ENCODE measurements at regions not wholly inside any gene's neighbourhood (a gene's known extent, or its start where the extent isn't known, plus 50 kb on each side); places are given as distances from the start of the nearest gene placed in this dataset.
"Not testable (repeated sequence)": the region's sequence is repeated elsewhere in the genome, so short reads cannot be mapped to it uniquely, and the experiment has no call there.

DNA sequence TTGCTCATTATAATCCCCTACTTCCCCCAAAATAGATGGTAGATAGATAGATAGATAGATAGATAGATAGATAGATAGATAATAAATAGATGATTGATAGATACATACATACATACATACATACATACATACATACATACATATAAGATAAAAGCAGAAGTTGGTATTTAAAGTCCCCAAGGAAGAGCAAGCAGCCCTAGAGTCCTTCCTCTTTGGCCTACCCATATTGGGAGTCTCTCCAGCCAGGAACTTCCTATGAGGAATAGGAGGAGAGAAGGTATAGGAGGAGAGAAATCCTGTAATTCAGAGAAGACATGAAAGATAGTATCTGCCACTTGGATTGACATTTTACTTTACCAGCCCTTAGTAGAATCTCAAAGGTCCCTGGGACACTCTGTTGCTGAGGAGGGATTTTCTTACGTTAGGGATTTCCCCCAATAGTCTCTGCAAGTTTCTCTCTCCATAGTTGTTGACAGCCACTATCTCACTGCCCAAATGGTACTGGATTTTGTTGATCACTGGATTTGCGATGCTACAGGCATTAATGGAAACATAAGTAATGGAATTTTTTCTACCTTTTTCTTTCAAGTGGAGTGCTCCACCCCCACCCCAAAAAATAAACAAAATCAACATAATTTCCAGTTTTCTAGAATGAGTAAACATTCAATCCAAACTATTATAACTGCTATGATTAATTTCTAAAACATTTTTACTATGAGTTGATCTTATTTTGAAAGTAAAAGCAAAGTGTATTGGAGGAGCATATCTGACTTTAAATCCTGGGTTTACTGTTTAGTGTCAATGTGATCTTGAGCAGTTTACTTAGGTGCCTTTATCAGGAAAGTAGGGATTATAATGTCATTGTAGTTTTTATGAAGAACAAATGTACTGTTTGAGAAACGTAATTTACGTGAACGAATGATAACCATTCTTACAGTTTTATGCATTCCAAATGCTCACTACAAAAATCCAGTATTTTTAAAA, 93.2 kb upstream of the TNFSF4 start:
- no peak for DNase-seq (ENCODE audit: low spot score)

DNA sequence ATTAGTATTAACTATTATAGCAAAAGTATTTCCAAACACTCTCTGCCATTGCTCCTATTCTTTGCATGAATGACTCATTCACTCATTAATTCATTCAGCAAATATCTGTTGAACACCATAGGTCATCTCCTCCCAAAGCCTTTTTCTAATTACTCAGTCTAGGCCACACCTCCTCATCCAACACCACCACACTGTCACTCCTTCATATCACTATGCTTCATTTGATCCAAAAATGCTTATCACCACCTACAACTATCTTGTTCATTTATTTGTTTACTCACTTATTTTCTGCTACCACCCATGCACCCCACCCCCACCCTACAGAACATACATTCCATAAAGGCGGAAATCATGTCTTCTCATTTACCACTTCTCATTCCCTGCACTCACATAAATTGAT, 94.4 kb upstream of the TNFSF4 start:
- DNase-seq (ENCODE audit: low spot score) = no peak

DNA sequence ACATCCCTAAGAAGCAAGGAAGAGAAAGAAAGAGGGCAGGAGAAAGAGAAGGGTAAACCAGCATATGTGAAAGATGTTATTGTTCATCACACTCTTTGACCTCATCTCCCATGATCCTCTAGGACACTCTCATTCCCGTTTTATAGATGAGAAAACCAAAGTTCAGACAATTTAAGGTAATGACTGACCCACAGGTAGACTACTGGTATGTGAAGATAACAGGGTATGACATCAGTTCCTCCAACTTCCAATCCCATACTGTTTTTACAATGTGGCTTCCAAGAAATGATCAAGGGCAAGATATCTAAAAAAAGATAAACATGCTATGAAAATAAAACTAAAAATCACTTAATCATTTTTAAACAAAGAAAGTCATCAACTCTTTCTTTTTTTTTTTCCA, 95.2 kb upstream of the TNFSF4 start:
- DNase-seq (ENCODE audit: low spot score) = no peak

DNA sequence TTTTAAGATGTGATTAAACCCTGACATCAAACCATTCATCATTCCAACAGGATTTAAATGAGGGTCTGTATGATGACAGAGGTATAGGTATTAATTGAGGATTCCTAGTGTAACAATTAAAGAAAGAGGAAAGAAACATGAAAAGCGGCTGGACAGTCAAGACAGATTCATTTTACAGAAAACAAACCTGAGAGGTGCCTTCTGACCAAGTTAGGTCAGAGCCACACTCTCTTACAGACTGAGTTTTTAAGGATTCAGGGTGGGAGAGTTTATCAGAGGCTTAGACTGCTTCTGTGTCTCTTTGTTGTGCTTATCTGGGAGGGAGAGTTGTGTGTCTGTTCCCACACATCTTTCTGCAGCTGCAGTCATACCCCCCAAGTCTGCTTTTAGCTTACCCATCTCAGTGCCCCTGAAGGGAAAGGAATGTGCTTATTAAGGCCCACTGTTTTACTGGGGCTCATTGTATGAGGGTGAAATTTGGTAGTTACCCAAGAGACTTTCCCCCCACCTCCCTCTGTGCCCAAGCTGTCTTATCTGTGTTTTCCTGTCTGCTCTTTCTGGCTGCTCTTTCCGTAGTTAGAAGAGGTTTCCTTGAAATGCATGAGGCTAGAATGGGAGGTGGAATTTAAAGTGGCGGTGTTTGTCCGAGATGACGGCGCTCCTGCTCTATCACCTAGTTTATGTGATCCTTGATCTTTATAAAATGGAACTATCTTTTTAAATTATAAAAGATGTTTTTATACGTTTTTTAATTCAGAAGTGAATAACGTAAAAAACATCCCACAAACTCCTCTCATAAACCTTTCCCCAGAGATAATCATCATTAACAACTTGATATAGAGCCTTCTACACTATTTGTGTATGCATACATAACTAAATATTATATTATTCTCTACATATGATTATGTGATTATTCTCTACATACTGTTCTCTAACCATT, 96.0 kb upstream of the TNFSF4 start:
- no peak for DNase-seq (ENCODE audit: low spot score)

DNA sequence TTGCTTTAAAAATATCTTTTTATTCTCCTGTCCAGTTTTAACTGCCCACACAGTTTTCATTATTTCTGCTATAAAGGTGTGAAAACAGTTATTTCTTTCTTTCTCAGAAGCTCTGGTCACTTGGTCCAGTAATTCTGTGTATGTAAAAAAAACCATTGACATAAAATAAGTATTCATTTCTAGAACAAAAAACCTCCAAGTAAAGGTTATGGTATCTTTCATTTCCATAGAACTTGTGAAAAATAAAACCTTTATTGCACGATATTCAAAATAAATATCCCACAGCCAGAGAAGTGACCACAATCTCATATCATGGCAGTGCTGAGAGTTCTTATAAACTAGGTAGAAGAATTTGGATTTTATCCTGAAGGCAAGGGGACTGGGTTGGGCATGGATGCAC, 96.9 kb upstream of the TNFSF4 start:
- no peak for DNase-seq (ENCODE audit: low spot score)

DNA sequence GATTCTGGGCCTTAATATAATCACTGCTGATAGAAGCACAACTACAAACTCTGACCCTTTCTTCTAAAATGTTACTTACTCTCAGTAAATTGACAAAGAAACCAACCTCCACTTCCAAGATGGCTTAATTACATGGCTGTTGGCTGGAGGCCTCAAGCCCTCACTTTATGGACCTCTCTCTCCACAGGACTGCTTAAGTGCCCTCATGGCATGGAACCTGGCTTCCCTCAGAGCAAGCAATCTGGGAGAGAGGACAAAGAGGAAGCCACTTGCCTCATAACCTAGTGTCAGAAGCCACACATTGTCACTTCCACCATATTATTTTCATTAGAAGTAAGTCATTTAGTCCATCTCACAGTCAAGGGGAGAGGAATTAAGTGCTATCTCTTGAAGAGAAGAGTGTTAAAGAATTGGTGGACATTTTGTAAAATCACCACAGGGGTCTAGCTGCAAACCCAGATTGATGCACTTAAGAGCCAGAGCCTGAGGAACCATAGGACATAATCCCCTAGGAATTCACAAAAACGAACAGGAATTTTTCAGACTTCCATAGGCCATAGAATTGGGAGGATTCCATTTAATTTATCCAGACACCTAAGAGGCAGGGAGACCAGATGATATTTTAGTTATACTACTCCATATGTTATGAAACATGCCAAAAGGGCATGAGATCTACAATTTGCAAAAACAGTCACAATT, 97.5 kb upstream of the TNFSF4 start:
- DNase-seq (ENCODE audit: low spot score) = no peak

DNA sequence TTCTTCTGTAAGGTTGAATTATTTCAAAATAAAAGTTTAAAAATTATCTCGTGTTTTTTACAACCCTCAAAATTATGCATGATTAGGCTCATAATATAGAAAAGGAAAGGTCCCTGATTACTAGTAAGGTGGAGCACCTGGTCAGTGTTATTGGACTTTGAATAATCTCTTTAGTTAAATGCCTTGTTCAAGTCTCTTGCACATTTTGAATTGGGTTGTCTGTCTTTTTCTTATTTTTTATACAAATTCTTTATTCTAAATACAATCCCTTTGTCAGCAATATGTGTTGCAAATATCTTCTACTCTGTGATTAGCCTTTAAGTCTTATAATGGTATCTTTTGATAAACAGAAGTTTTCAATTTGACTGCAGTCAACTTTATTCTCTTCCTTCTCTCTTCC, 100.7 kb upstream of the TNFSF4 start:
- DNase-seq (ENCODE audit: low spot score) = no peak

DNA sequence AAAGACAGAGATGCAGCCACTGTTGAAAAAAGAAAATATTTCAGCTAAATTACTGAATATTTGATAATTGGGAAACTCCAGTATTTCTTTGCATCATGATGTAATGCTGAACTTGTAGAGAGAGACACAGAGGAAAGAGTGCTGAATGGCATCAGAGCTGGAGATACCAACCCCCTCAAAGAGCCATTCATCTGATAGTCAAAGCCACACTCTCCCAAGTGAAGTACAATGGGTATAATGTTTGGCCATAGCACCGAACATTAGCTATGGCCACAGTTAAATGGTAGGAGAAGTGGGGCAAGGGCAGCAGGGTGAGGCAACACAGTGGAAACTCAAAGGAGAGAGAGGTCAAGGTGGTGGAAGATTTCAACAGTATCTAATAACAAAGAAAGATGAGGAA, 107.5 kb upstream of the TNFSF4 start:
- no peak for DNase-seq (ENCODE audit: low spot score)

DNA sequence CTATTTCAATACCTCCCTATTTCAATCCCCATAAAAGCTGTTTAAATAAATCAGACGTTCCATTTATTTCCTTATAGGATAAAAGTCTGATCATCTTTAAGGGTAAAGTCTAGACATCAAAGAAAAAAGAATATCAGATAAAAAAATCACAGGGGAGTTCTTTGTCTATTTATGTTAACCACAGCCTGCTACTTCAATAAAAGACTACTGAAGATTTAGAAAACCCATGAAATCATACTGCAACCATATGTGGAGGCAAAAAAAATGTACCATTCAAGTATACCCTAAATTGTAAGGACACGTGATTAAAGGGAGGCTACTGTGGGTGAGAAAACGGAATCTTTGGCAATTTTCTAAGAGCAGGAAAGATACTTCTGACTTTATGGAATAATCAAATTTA, 108.2 kb upstream of the TNFSF4 start:
- no peak for DNase-seq (ENCODE audit: low spot score)

DNA sequence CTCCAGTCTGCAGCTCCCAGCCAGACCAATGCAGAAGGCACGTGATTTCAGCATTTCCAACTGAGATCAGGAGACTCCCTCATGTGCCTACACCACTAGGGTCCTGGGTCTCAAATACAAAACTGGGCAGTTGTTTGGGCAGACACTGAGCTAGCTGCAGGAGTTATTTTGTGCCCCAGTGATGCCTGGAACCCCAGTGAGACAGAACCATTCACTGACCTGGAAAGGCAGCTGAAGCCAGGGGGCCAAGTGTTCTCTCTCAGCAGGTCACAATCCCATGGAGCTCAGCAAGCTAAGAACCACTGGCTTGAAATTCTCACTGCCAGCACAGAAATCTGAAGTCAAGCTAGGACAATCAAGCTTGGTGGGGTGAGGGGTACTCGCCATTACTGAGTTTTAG, 111.7 kb upstream of the TNFSF4 start:
- no peak for DNase-seq (ENCODE audit: low spot score)

DNA sequence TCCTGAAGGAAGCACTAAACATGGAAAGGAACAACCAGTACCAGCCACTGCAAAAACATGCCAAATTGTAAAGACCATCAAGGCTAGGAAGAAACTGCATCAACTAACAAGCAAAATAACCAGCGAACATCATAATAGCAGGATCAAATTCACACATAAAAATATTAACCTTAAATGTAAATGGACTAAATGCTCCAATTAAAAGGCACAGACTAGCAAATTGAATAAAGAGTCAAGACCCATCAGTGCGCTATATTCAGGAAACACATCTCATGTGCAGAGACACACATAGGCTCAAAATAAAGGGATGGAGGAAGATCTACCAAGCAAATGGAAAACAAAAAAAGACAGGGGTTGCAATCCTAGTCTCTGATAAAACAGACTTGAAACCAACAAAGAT, 117.2 kb upstream of the TNFSF4 start:
- DNase-seq (ENCODE audit: low spot score) = not testable (repeated sequence)

DNA sequence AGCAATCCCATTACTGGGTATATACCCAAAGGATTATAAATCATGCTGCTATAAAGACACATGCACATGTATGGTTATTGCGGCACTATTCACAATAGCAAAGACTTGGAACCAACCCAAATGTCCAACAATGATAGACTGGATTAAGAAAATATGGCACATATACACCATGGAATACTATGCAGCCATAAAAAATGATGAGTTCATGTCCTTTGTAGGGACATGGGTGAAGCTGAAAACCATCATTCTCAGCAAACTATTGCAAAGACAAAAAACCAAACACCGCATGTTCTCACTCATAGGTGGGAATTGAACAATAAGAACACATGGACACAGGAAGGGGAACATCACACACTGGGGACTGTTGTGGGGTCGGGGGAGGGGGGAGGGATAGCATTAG, 120.9 kb upstream of the TNFSF4 start:
- DNase-seq (ENCODE audit: low spot score) = not testable (repeated sequence)

DNA sequence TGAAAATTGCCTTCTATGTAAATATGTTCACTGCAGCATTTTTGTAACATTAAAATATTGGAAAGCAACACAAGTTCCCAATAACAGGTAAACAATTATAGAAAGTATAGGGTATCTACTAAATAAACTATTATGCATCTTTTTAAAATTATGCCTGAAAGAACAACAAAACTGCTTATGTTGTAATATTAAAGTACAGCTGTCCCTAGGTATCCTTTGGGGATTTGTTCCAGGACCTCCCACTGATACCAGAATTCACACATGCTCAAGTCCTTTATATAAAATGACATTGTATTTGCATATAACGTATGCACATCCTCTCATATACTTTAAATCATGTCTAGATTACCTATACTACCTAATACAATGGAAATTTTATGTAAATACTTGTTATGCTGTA, 121.8 kb upstream of the TNFSF4 start:
- DNase-seq (ENCODE audit: low spot score) = no peak

DNA sequence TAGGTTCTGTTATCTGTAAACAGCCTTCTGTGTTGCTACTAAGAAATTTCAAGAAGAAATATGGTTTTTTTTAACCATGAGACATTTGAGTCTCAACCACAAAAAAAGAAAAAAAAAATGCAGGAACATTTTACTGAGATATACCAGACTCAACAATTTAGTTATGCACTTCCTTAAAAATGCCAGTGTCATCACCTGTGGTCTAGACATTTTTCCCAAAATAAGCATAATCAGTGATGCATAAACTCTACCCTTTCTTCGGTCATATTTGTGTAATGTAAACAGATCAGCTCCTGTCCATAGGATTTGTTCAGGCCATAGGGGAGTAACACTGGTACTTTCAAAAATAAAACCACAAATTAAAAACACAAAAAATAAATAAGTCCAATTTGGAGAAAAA, 122.6 kb upstream of the TNFSF4 start:
- no peak for DNase-seq (ENCODE audit: low spot score)

DNA sequence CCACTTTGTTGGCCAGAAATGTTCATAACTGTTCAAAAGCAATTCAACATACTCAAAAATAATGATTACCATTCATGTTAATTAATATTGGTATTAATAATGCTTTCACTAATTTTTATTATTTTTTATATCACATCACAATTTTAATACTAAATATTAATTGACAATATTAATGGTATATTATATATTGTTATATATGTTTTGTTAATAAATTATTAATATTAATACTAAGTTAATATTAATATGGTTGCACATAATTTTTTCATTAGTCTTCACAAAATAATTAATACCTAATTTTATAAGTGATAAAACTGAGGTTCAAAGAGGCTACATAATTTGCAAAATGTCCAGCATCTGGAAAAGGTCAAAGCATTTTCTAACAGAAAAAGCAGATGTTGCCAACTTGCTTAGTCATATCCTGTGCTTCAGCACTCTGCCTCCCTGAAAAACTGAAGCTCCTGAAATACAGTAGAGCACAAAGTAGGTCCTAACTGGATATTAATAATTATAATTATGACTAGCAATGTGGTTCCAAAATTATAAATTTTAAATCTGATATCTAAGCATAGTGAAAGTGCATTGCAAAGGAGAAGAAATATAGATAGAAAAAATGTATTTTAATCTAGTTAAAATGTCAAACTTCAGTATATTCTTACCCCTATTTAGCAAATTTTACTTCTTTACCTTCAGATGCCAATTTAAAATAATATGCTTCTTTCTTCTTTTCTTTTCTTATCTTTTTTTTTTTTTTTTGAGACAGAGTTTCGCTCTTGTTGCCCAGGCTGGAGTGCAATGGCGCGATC, 123.2 kb upstream of the TNFSF4 start:
- no peak for DNase-seq (ENCODE audit: low spot score)

DNA sequence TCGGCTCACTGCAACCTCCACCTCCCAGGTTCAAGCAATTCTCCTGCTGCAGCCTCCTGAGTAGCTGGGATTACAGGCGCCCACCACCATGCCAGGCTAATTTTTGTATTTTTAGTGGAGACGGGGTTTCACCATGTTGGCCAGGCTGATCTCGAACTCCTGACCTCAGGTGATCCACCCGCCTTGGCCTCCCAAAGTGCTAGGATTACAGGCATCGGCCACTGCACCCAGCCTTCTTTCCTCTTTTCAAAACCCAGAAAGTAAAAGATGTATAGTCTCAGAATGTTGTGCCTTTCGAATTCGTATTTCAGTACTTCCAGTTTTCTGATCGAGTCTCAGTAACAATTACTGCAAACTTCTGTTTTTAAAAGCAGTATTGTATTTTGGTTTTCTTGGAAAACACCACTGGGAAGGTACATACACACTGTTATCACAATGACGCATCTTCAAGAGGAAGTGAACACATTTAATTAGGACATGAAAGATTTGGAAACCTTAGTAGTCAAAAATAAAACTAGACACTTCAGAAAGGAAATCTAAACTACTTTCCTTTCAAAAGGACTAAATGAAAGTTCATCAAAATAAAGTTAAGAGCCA, 123.9 kb upstream of the TNFSF4 start:
- not testable (repeated sequence) for DNase-seq (ENCODE audit: low spot score)

DNA sequence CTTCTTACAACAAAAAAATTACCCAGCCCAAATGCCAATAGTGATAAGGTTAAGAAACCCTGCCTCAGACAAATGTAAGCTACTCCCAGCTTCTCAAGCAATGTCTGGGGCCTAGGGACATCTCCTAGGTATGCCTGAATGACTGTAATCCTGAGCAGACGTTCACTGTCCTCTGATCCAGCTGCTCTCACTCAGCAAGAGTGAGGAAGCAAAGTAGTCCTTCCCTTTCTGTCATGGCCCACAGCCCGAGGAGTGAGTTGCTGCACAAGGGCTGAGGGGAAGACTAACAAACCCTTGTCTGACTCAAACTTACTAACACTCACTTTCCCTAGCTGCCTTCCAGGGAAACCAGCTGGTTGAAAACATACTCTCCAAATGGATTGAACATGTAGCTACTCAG, 124.9 kb upstream of the TNFSF4 start:
- no peak for DNase-seq (ENCODE audit: low spot score)

DNA sequence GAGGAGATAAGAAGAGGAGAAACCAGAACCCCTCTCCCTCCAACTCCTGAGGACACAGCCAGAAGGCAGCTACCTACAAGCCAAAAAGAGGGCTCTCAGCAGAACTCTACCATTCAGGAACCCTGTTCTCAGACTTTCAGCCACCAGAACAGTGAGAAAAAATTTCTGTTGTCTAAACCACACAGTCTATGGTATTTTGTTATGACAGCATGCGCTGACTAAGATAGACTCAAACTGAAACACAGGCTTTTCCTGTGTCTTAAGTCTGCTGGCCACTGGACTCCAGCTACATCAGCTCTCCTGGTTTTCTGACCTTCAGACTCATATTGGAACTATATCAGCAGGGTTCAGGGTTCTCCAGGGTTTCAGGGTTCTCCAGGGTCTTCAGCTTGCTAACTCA, 126.5 kb upstream of the TNFSF4 start:
- no peak for DNase-seq (ENCODE audit: low spot score)

DNA sequence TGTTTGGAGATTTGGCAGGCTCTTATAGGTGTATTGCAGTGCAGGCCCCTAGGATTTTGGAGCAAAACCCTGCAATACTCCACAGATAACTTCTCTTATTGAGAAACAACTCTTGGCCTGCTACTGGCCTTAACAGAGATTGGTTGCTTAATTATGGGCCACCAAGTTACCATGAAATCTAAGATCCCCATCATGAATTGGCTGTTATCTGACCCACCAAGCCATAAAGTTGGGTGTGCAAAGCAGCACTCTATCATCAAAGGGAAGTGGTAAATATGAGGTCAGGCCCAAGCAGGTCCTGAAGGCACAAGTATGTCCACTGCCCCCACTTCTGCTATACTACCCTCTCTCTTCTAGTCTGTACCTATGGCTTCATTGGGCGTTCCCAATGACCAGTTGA, 130.0 kb upstream of the TNFSF4 start:
- DNase-seq (ENCODE audit: low spot score) = no peak

DNA sequence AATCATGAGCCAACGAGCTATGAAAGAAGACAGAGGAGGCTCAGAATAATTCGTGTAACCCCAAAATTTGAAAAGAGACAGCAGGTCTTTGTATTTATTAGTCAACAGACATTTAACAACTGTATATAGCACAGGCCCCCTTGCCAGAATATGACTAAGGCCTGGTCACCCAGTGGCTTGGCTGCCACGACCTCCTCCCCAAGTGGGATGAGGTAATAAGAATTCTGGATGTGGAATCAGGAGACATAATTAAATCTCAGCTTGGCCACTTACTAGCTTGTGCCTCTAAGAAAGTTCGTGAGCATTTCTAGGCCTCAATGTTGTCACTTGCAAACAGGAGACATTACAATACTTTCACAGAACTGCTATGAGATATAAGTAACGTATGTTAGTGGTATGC, 134.2 kb upstream of the TNFSF4 start:
- no peak for DNase-seq (ENCODE audit: low spot score)

DNA sequence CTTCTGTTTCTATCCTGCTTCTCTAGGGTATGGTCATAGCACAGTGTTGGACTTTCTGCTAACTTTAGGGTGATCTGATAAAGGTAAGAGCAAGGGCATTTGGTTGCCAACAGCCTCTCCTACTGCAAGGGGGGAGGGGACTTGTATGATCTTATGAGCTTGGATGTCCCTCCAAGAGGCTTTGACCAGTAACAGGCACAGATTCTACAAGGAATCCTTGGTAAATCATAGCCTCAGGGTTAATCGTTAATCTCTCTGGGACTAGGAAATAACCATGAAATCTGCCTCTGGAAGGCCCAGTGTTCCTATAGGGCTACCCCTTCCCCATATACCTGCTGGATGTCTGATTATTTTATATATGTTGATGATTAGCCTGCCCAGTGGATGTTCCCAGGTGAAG, 134.8 kb upstream of the TNFSF4 start:
- DNase-seq (ENCODE audit: low spot score) = no peak

Data from germinal center (tissue), 1 donor.